MM.1S (cell line): ENCODE measurements at regions not wholly inside any gene's neighbourhood (a gene's known extent, or its start where the extent isn't known, plus 50 kb on each side); places are given as distances from the start of the nearest gene placed in this dataset.

Source experiments
- DNase-seq: peaks from one replicate; pipeline ENCODE4 v3.0.0-alpha.2; 2015
- H2AFZ ChIP-seq: fragments of 300-600 bp; sonication (generic); 2 replicates; pipeline ENCODE4 v1.6.0; 2016; ENCODE audit warnings: antibody characterized with exemption, low read length
- H3F3A ChIP-seq: fragments of 300-600 bp; sonication (generic); 2 replicates; pipeline ENCODE4 v1.6.1; 2016; ENCODE audit warnings: mild to moderate bottlenecking, antibody characterized with exemption, low read length, moderate library complexity, mixed read lengths; ENCODE audit not compliant: insufficient read depth
- H3K27ac ChIP-seq: fragments of 300-600 bp; sonication (generic); 2 replicates; pipeline ENCODE4 v1.5.1; 2016; ENCODE audit warnings: mild to moderate bottlenecking, low read length
- H3K27me3 ChIP-seq: fragments of 300-600 bp; sonication (generic); replicated peaks from 2 replicates; pipeline ENCODE4 v1.6.0; 2016; ENCODE audit warnings: low read length; ENCODE audit not compliant: insufficient read depth
- H3K36me3 ChIP-seq: fragments of 300-600 bp; sonication (generic); replicated peaks from 2 replicates; pipeline ENCODE4 v1.6.1; 2016; ENCODE audit warnings: mild to moderate bottlenecking, low read length, mixed read lengths; ENCODE audit not compliant: insufficient read depth
- H3K4me1 ChIP-seq: fragments of 300-600 bp; sonication (generic); 2 replicates; pipeline ENCODE4 v1.6.1; 2016; ENCODE audit warnings: low read length, mixed read lengths
- H3K4me2 ChIP-seq: fragments of 300-600 bp; sonication (generic); 2 replicates; pipeline ENCODE4 v1.6.0; 2016; ENCODE audit warnings: low read depth, low read length
- H3K4me3 ChIP-seq: fragments of 300-600 bp; sonication (generic); 2 replicates; pipeline ENCODE4 v1.5.1; 2016; ENCODE audit warnings: low read length, mixed read lengths
- H3K79me2 ChIP-seq: fragments of 300-600 bp; sonication (generic); 2 replicates; pipeline ENCODE4 v1.6.1; 2016; ENCODE audit warnings: mixed run types, low read length, mixed read lengths
- H3K9ac ChIP-seq: fragments of 300-600 bp; sonication (generic); 2 replicates; pipeline ENCODE4 v1.6.1; 2016; ENCODE audit warnings: low read length, mixed read lengths
- H3K9me2 ChIP-seq: fragments of 300-600 bp; sonication (generic); replicated peaks from 2 replicates; pipeline ENCODE4 v1.6.1; 2016; ENCODE audit warnings: mild to moderate bottlenecking, low read length, mixed read lengths; ENCODE audit not compliant: insufficient read depth
- H3K9me3 ChIP-seq: fragments of 300-600 bp; sonication (generic); replicated peaks from 2 replicates; pipeline ENCODE4 v1.6.1; 2016; ENCODE audit warnings: mild to moderate bottlenecking, low read length, mixed read lengths; ENCODE audit not compliant: insufficient read depth
- H4K20me1 ChIP-seq: fragments of 300-600 bp; sonication (generic); 2 replicates; pipeline ENCODE4 v1.6.1; 2016; ENCODE audit warnings: mild to moderate bottlenecking, low read length, moderate library complexity, mixed read lengths; ENCODE audit not compliant: insufficient read depth
- EZH2 ChIP-seq: fragments of 300-600 bp; sonication (generic); optimal IDR thresholded peaks from 2 replicates; pipeline ENCODE3; 2017; ENCODE audit warnings: low read depth, mild to moderate bottlenecking, antibody characterized with exemption, low read length, mixed read lengths
- EZH2phosphoT487 ChIP-seq: fragments of 300-600 bp; sonication (generic); IDR thresholded peaks from 2 replicates; pipeline ENCODE4 v1.6.1; 2018; ENCODE audit warnings: antibody characterized with exemption, low read length
- TF ChIP-seq, protein P1 (sequence below): fragments of 300-600 bp; sonication (generic); IDR thresholded peaks from 2 replicates; pipeline ENCODE4 v1.5.1; 2016; ENCODE audit warnings: antibody characterized with exemption, low read length, mixed read lengths

DNA sequence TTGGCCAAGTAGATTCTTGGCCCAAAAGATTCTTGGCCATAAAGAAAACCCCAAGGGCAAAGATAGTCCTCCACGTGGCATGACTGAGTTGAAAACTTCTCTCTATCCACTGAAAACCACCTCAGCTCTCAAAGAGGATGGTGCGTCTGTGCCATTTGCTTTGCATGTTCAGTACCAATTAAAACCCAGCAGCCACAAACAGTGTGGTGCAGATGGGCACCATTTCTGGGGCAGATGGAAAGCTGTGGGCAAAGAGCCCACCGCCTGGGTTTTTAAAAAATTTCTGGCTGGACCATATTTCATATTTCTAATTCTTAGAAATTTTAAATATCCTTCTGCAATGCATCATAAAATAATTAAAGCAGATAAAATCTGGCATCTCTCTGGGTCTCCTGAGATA is 84.5 kb upstream of the PUM3 start:
- Histone ChIP-seq H3K9ac (no peak overlapping the region), H3K27me3 (no peaks in the 10 kb centered on the region), H3K36me3 (no peaks in the 10 kb centered on the region), H3K9me3 (no peaks in the 10 kb centered on the region), H3K27ac (no peak overlapping the region), H4K20me1 (no peaks in the 10 kb centered on the region), H3K79me2 (no peaks in the 10 kb centered on the region), H3F3A (no peaks in the 10 kb centered on the region), H3K4me1 (no peaks in the 10 kb centered on the region), H3K4me2 (no peak overlapping the region), H3K4me3 (no peak overlapping the region), H2AFZ (no peak overlapping the region), H3K9me2 (no peaks in the 10 kb centered on the region)
- TF ChIP-seq EZH2phosphoT487 (no peak), EZH2 (no peak)
- TF ChIP-seq, protein P1, sequence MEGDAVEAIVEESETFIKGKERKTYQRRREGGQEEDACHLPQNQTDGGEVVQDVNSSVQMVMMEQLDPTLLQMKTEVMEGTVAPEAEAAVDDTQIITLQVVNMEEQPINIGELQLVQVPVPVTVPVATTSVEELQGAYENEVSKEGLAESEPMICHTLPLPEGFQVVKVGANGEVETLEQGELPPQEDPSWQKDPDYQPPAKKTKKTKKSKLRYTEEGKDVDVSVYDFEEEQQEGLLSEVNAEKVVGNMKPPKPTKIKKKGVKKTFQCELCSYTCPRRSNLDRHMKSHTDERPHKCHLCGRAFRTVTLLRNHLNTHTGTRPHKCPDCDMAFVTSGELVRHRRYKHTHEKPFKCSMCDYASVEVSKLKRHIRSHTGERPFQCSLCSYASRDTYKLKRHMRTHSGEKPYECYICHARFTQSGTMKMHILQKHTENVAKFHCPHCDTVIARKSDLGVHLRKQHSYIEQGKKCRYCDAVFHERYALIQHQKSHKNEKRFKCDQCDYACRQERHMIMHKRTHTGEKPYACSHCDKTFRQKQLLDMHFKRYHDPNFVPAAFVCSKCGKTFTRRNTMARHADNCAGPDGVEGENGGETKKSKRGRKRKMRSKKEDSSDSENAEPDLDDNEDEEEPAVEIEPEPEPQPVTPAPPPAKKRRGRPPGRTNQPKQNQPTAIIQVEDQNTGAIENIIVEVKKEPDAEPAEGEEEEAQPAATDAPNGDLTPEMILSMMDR = no peak
- DNase-seq = no peak

DNA sequence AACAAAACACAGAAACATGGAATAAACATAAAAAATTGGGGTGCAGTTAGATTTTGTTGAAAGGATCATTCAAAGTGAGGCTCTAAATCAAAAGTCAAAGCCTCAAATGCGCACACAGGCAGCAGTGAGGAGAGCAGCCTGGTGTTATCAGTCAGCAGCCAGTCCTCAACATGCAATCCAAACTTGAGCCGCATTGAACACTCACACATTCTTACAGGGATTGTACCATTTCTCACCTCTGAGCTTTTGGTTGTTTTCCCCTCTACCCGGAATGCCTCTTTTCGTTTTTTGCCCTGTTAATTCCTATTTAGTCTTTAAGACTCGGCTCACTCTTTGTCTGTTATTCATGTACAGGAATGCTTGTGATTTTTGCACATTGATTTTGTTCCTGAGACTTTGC is 81.1 kb upstream of the PUM3 start:
- Histone ChIP-seq H3K79me2 (no peaks in the 10 kb centered on the region), H3K9me2 (no peaks in the 10 kb centered on the region), H3K27me3 (no peaks in the 10 kb centered on the region), H3K9me3 (no peaks in the 10 kb centered on the region), H3K4me1 (no peaks in the 10 kb centered on the region), H3F3A (no peaks in the 10 kb centered on the region), H3K36me3 (no peaks in the 10 kb centered on the region), H3K9ac (no peak overlapping the region), H3K4me2 (no peak overlapping the region), H3K4me3 (no peak overlapping the region), H3K27ac (no peak overlapping the region), H2AFZ (no peak overlapping the region), H4K20me1 (no peaks in the 10 kb centered on the region)
- DNase-seq = no peak
- TF ChIP-seq, protein P1 = no peak
- no peak for TF ChIP-seq EZH2
- TF ChIP-seq EZH2phosphoT487 = no peak

DNA sequence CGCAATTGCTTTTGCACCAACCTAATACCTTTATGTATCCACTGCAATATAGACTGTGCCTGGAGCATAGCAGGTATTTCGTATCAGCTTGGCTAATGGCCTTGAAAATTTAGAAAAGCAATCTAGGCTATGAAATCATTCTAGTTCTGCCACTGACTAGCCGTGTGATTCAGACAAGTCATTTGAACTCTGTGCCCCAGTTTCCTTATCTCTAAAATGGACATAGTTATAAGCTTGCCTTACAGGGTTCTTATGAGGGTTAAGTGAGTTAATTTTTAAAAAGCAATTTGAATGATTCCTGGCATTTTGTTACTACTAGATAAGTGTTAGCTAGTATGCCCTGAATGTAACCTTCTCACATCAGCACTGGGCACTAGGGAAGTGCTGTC is 80.5 kb upstream of the PUM3 start:
- H3K27me3 ChIP-seq = no peaks in the 10 kb centered on the region
- no peak overlapping the region for H2AFZ ChIP-seq
- no peaks in the 10 kb centered on the region for H3K9me3 ChIP-seq
- H3F3A ChIP-seq = no peaks in the 10 kb centered on the region
- no peak for DNase-seq
- no peaks in the 10 kb centered on the region for H3K9me2 ChIP-seq
- no peak overlapping the region for H3K27ac ChIP-seq
- no peaks in the 10 kb centered on the region for H3K4me1 ChIP-seq
- no peak for TF ChIP-seq EZH2phosphoT487
- TF ChIP-seq EZH2 = no peak
- TF ChIP-seq, protein P1 = no peak
- H3K36me3 ChIP-seq = no peaks in the 10 kb centered on the region
- H4K20me1 ChIP-seq = no peaks in the 10 kb centered on the region
- no peak overlapping the region for H3K4me3 ChIP-seq
- H3K79me2 ChIP-seq = no peaks in the 10 kb centered on the region
- no peak overlapping the region for H3K4me2 ChIP-seq
- no peak overlapping the region for H3K9ac ChIP-seq
